HepG2 (cell line): ENCODE measurements at regions not wholly inside any gene's neighbourhood (a gene's known extent, or its start where the extent isn't known, plus 50 kb on each side); places are given as distances from the start of the nearest gene placed in this dataset.

Experiments used
- ATAC-seq: fragments of 200-7000 bp; cut with Tn5 transposase; 3 replicates; pipeline ENCODE4 v1.9.1; 2020; ENCODE audit warnings: mild to moderate bottlenecking, moderate library complexity
- BruUV-seq: library from RNA; stranded (reverse); fragments of 400-500 nt; replicated peaks from 2 replicates; lab custom pipeline; 2021; lab: Mats Ljungman, UMichigan
- CTCF ChIA-PET: fragments of 300-600 bp; formaldehyde crosslinking; extraction: SDS; loops from one replicate; lab custom pipeline; 2021; ENCODE audit warnings: low total read pairs, inconsistent platforms, low intra/inter-chr PET ratio; lab: Yijun Ruan, JAX
- POLR2A ChIA-PET: fragments of 350-600 bp; sonication (Branson Sonifier 250); formaldehyde crosslinking; loops from one replicate; lab custom pipeline; 2020; ENCODE audit warnings: antibody characterized with exemption, inconsistent platforms; lab: Yijun Ruan, JAX
- DNase-seq: peaks from one replicate; pipeline ENCODE4 v3.0.0-alpha.2; 2015; ENCODE audit warnings: low spot score
- FAIRE-seq: peaks from 3 replicates; lab custom pipeline; 2011; peaks lifted over from hg19 to GRCh38; lab: Jason Lieb, UNC
- H2AFZ ChIP-seq: one replicate; pipeline ENCODE4 v1.6.1; 2011; ENCODE audit warnings: low read length, inconsistent platforms
- H3K27ac ChIP-seq: fragments of 300-600 bp; 3 replicates; pipeline ENCODE4 v1.8.0; 2011; ENCODE audit warnings: mixed run types, mild to moderate bottlenecking, mixed read lengths, low read length, inconsistent platforms; ENCODE audit not compliant: insufficient read depth; ENCODE audit errors: extremely low read length
- H3K27me3 ChIP-seq, 2 experiments: fragments of 200-600 bp in 1 of 2; 2 replicates in 1 of 2; 3 replicates in 1 of 2; pipeline versions ENCODE4 v1.6.0 to v1.8.0; 2011; ENCODE audit warnings: low read length in 2 of 2, mild to moderate bottlenecking in 2 of 2, moderate library complexity in 2 of 2, inconsistent platforms in 1 of 2; ENCODE audit not compliant: insufficient read depth in 2 of 2, control insufficient read depth in 1 of 2
- H3K36me3 ChIP-seq, 2 experiments: fragments of 200-600 bp in 1 of 2; replicated peaks in 1 of 2; 2 replicates in 1 of 2; 3 replicates in 1 of 2; pipeline versions ENCODE4 v1.5.1 to v1.8.0; 2011; ENCODE audit warnings: low read length in 2 of 2, inconsistent platforms in 1 of 2; ENCODE audit not compliant: insufficient read depth in 2 of 2, control insufficient read depth in 1 of 2
- H3K4me1 ChIP-seq: 2 replicates; pipeline ENCODE4 v1.5.1; 2012; ENCODE audit warnings: low read length, inconsistent platforms; ENCODE audit not compliant: insufficient read depth
- H3K4me2 ChIP-seq: 2 replicates; pipeline ENCODE4 v1.6.0; 2011; ENCODE audit warnings: low read depth, low read length, inconsistent platforms
- H3K4me3 ChIP-seq, 3 experiments: fragments of 200-600 bp in 1 of 3; sonication (generic), shearing (Covaris generic) in 1 of 3; replicated peaks in 1 of 3; 2 replicates each; pipeline ENCODE4 v1.5.1; 2011 to 2016; ENCODE audit warnings: low read length in 3 of 3, inconsistent platforms in 2 of 3, low read depth in 2 of 3, mild to moderate bottlenecking in 2 of 3, control low read depth in 1 of 3, mixed read lengths in 1 of 3; ENCODE audit not compliant: insufficient read depth in 1 of 3
- H3K79me2 ChIP-seq: one replicate; pipeline ENCODE4 v1.6.1; 2011; ENCODE audit warnings: low read length, inconsistent platforms; ENCODE audit not compliant: insufficient read depth
- H3K9ac ChIP-seq: 2 replicates; pipeline ENCODE4 v1.6.0; 2011; ENCODE audit warnings: mild to moderate bottlenecking, low read depth, low read length, inconsistent platforms; ENCODE audit not compliant: insufficient read depth
- H3K9me3 ChIP-seq: 2 replicates; pipeline ENCODE4 v1.5.1; 2012; ENCODE audit warnings: mild to moderate bottlenecking, low read length
- H4K20me1 ChIP-seq: 2 replicates; pipeline ENCODE4 v1.6.0; 2011; ENCODE audit warnings: inconsistent platforms, mild to moderate bottlenecking, low read length, moderate library complexity; ENCODE audit not compliant: insufficient read depth
- AHDC1 ChIP-seq: sonication (generic); formaldehyde crosslinking; IDR thresholded peaks from 2 replicates; pipeline ENCODE4 v1.5.1; 2020; ENCODE audit warnings: mild to moderate bottlenecking, missing genetic modification reagents, borderline replicate concordance
- RBM39 ChIP-seq: fragments of 200-400 bp; formaldehyde crosslinking; IDR thresholded peaks from one replicate; pipeline ENCODE4 v1.6.1; 2018; ENCODE audit warnings: antibody characterized with exemption, mild to moderate bottlenecking, low read depth, low read length; ENCODE audit not compliant: poor library complexity, severe bottlenecking
- RORA ChIP-seq: sonication (generic); formaldehyde crosslinking; IDR thresholded peaks from 2 replicates; pipeline ENCODE4 v1.5.0; 2020; ENCODE audit warnings: mild to moderate bottlenecking, missing genetic modification reagents, moderate library complexity
- ZEB1 ChIP-seq: IDR thresholded peaks from 2 replicates; pipeline ENCODE4 v1.6.1; 2012; ENCODE audit warnings: mild to moderate bottlenecking, low read depth, inconsistent platforms; ENCODE audit not compliant: insufficient replicate concordance
- ZFX ChIP-seq: sonication (generic); formaldehyde crosslinking; IDR thresholded peaks from 2 replicates; pipeline ENCODE4 v1.4.0; 2020; ENCODE audit warnings: mild to moderate bottlenecking, low read depth, missing genetic modification reagents, moderate library complexity
- ZNF451 ChIP-seq: sonication (generic); formaldehyde crosslinking; IDR thresholded peaks from 2 replicates; pipeline ENCODE4 v1.5.0; 2020; ENCODE audit warnings: mild to moderate bottlenecking, missing genetic modification reagents
- ZNF564 ChIP-seq: sonication (generic); formaldehyde crosslinking; IDR thresholded peaks from 2 replicates; pipeline ENCODE4 v1.8.1; 2023; ENCODE audit warnings: mild to moderate bottlenecking, missing genetic modification reagents
- WGBS: methylation state at CpG from one replicate; pipeline ENCODE4 v1.1.6; 2017; ENCODE audit warnings: low lambda C conversion rate; 5-methylcytosine and 5-hydroxymethylcytosine counted together
- in situ Hi-C: cut with HindIII; loops from 2 replicates; pipeline ENCODE4 v1.10.0; 2017; ENCODE audit warnings: low pct_unique_long_range_greater_than_20kb; ENCODE audit not compliant: extremely low pct_ligation_motif_present
- intact Hi-C: fragments of 100-400 bp; cut with micrococcal nuclease; formaldehyde crosslinking; loops from one replicate; pipeline ENCODE4 v1.10.0; 2022; ENCODE audit not compliant: unreplicated experiment
- TF ChIP-seq, protein P1 (sequence below): sonication (generic); formaldehyde crosslinking; IDR thresholded peaks from 2 replicates; pipeline ENCODE4 v1.4.0; 2020; ENCODE audit warnings: missing genetic modification reagents
- TF ChIP-seq, protein P2 (sequence below): sonication (generic); formaldehyde crosslinking; IDR thresholded peaks from 2 replicates; pipeline ENCODE4 v1.9.0; 2021; ENCODE audit warnings: mild to moderate bottlenecking, missing genetic modification reagents

DNA sequence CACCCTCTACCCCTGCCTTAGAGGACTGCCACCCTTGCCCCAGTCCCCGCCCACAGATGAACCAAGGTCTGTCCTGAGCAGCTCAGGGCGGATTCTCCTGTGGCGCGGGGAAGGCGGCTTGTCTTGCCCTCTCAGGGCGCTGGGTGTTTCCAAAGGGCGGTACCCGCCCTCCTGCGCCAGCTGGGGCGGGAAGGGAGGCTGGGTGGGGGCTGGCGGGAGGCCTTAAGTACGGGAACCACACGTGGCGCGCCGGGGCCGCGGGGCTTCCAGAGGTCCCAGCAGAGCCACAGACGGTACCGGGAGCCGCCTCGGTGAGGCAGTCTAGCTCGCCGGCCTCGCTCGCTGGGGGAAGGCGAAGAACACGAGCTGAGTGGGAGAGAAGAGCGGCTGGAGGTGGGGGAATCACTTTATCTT lies 361.1 kb downstream of the MID1IP1 start:
- Histone ChIP-seq H3K4me3 (no peak overlapping the region), H3K79me2 (no peaks in the 10 kb centered on the region), H3K27ac (no peak overlapping the region), H4K20me1 (no peaks in the 10 kb centered on the region), H3K9me3 (no peaks in the 10 kb centered on the region), H3K4me1 (no peaks in the 10 kb centered on the region), H3K9ac (no peak overlapping the region), H3K4me2 (no peak overlapping the region), H3K36me3 (no peaks in the 10 kb centered on the region), H3K27me3 (no peaks in the 10 kb centered on the region), H2AFZ (no peak overlapping the region)
- DNase-seq (no peak), FAIRE-seq (no peak), ATAC-seq (no peak)
- ChIA-PET POLR2A (no interaction called here), CTCF (no interaction called here)
- TF ChIP-seq RORA (CRISPR knock-in tag) = no peak
- no peak for TF ChIP-seq AHDC1 (CRISPR knock-in tag)
- no peak for TF ChIP-seq ZEB1
- TF ChIP-seq, protein P1, sequence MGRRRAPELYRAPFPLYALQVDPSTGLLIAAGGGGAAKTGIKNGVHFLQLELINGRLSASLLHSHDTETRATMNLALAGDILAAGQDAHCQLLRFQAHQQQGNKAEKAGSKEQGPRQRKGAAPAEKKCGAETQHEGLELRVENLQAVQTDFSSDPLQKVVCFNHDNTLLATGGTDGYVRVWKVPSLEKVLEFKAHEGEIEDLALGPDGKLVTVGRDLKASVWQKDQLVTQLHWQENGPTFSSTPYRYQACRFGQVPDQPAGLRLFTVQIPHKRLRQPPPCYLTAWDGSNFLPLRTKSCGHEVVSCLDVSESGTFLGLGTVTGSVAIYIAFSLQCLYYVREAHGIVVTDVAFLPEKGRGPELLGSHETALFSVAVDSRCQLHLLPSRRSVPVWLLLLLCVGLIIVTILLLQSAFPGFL = no peak
- no peak for TF ChIP-seq ZNF564
- TF ChIP-seq RBM39 = no peak
- TF ChIP-seq, protein P2, sequence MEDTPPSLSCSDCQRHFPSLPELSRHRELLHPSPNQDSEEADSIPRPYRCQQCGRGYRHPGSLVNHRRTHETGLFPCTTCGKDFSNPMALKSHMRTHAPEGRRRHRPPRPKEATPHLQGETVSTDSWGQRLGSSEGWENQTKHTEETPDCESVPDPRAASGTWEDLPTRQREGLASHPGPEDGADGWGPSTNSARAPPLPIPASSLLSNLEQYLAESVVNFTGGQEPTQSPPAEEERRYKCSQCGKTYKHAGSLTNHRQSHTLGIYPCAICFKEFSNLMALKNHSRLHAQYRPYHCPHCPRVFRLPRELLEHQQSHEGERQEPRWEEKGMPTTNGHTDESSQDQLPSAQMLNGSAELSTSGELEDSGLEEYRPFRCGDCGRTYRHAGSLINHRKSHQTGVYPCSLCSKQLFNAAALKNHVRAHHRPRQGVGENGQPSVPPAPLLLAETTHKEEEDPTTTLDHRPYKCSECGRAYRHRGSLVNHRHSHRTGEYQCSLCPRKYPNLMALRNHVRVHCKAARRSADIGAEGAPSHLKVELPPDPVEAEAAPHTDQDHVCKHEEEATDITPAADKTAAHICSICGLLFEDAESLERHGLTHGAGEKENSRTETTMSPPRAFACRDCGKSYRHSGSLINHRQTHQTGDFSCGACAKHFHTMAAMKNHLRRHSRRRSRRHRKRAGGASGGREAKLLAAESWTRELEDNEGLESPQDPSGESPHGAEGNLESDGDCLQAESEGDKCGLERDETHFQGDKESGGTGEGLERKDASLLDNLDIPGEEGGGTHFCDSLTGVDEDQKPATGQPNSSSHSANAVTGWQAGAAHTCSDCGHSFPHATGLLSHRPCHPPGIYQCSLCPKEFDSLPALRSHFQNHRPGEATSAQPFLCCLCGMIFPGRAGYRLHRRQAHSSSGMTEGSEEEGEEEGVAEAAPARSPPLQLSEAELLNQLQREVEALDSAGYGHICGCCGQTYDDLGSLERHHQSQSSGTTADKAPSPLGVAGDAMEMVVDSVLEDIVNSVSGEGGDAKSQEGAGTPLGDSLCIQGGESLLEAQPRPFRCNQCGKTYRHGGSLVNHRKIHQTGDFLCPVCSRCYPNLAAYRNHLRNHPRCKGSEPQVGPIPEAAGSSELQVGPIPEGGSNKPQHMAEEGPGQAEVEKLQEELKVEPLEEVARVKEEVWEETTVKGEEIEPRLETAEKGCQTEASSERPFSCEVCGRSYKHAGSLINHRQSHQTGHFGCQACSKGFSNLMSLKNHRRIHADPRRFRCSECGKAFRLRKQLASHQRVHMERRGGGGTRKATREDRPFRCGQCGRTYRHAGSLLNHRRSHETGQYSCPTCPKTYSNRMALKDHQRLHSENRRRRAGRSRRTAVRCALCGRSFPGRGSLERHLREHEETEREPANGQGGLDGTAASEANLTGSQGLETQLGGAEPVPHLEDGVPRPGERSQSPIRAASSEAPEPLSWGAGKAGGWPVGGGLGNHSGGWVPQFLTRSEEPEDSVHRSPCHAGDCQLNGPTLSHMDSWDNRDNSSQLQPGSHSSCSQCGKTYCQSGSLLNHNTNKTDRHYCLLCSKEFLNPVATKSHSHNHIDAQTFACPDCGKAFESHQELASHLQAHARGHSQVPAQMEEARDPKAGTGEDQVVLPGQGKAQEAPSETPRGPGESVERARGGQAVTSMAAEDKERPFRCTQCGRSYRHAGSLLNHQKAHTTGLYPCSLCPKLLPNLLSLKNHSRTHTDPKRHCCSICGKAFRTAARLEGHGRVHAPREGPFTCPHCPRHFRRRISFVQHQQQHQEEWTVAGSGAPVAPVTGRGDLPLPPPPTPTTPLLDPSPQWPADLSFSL (CRISPR knock-in tag) = no peak
- TF ChIP-seq ZNF451 (CRISPR knock-in tag) = no peak
- TF ChIP-seq ZFX = no peak
- intact Hi-C loops (no loop called here), in situ Hi-C loops (no loop called here)
- 50% methylated on average over 1 of the region's 29 CpGs for WGBS
- no TSS peak for BruUV-seq
